Sigmoid colon (tissue), 6 donors: ENCODE measurements at regions not wholly inside any gene's neighbourhood (a gene's known extent, or its start where the extent isn't known, plus 50 kb on each side); places are given as distances from the start of the nearest gene placed in this dataset.
"Not testable (repeated sequence)": the region's sequence is repeated elsewhere in the genome, so short reads cannot be mapped to it uniquely, and the experiment has no call there.

Experiments used
- DNase-seq: peaks from one replicate; pipeline ENCODE4 v3.0.0-alpha.2; 2019
- H3K27ac ChIP-seq, 4 donors: fragments of 200-600 bp; sonication (generic); one replicate each; pipeline ENCODE4 v1.5.1; 2016 to 2019; ENCODE audit warnings: mild to moderate bottlenecking in 1 of 4
- H3K27me3 ChIP-seq, 3 donors: fragments of 200-600 bp; sonication (generic); one replicate each; pipeline ENCODE4 v1.5.1; 2019; ENCODE audit warnings: mild to moderate bottlenecking in 1 of 3
- H3K36me3 ChIP-seq, 4 donors: fragments of 200-600 bp; sonication (generic); one replicate each; pipeline ENCODE4 v1.5.1; 2016 to 2019
- H3K4me1 ChIP-seq, 4 donors: fragments of 200-600 bp; sonication (generic); one replicate each; pipeline ENCODE4 v1.5.1; 2017 to 2019
- H3K4me3 ChIP-seq, 4 donors: fragments of 200-600 bp; sonication (generic); one replicate each; pipeline ENCODE4 v1.5.1; 2017 to 2019; ENCODE audit warnings: mild to moderate bottlenecking in 2 of 4, moderate library complexity in 1 of 4
- H3K9me3 ChIP-seq, 4 donors: fragments of 200-600 bp in 3 of 4; sonication (generic) in 3 of 4; one replicate each; pipeline versions ENCODE4 v1.5.1 to v1.6.1; 2013 to 2019
- EP300 ChIP-seq, 4 donors: sonication (generic); formaldehyde crosslinking; IDR thresholded peaks; one replicate each; pipeline ENCODE4 v1.6.1; 2017; ENCODE audit warnings: antibody characterized with exemption in 4 of 4
- POLR2A ChIP-seq, 2 donors: fragments of 450-650 bp; IDR thresholded peaks; one replicate each; pipeline ENCODE4 v1.6.1; 2016; ENCODE audit warnings: antibody characterized with exemption in 2 of 2, mild to moderate bottlenecking in 2 of 2, moderate library complexity in 2 of 2
- POLR2AphosphoS5 ChIP-seq, 4 donors: sonication (generic); formaldehyde crosslinking; IDR thresholded peaks; one replicate each; pipeline ENCODE4 v1.6.1; 2017; ENCODE audit warnings: antibody characterized with exemption in 4 of 4
- WGBS, 2 donors: extraction: QIAGEN DNeasy Blood & Tissue Kit; methylation state at CpG; one replicate each; pipeline ENCODE4 v1.1.7; 2013; 5-methylcytosine and 5-hydroxymethylcytosine counted together
- intact Hi-C: fragments of 100-400 bp; cut with DNase I; formaldehyde crosslinking; loops from one replicate; pipeline ENCODE4 v1.15.1; 2023
- TF ChIP-seq, protein P1 (sequence below), 4 experiments: fragments of 450-650 bp in 3 of 4; fragments of 200-600 bp in 1 of 4; IDR thresholded peaks; one replicate each; pipeline ENCODE4 v1.5.1; 2016 to 2019; ENCODE audit warnings: antibody characterized with exemption in 4 of 4, mild to moderate bottlenecking in 3 of 4, moderate library complexity in 2 of 4
- donor health status: healthy with polysubstance abuse.
- donor health status: healthy.

DNA sequence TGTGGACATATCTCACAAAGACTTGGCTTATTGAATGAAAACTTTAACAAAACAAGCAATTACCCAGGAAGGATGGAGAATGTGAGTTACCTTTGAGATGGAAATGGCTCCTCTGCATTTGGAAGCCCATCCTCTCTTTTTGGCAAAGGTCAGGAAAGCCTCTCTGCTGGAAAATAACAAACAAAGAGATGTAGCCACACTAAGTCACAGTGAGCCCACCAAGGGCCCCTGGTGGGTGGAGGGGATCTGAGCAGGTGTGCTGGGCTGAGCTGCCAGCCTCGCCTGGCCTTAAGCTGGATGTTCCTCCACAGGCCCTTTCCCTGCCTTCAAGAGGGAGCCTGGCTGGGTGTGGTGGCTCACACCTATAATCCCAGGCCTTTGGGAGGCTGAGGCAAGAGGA, 269.2 kb downstream of the HNRNPD start:
- no peak overlapping the region for H3K4me3 ChIP-seq
- WGBS, 2 donors: 62 to 71% methylated on average over 1 of the region's 1 CpG
- no peak overlapping the region for H3K27ac ChIP-seq
- intact Hi-C loops: no loop called here
- TF ChIP-seq POLR2A (IDR thresholded peaks at IDR 0.05) (no peak), EP300 (IDR thresholded peaks at IDR 0.05) (no peak), POLR2AphosphoS5 (IDR thresholded peaks at IDR 0.05) (no peak)
- TF ChIP-seq, protein P1, sequence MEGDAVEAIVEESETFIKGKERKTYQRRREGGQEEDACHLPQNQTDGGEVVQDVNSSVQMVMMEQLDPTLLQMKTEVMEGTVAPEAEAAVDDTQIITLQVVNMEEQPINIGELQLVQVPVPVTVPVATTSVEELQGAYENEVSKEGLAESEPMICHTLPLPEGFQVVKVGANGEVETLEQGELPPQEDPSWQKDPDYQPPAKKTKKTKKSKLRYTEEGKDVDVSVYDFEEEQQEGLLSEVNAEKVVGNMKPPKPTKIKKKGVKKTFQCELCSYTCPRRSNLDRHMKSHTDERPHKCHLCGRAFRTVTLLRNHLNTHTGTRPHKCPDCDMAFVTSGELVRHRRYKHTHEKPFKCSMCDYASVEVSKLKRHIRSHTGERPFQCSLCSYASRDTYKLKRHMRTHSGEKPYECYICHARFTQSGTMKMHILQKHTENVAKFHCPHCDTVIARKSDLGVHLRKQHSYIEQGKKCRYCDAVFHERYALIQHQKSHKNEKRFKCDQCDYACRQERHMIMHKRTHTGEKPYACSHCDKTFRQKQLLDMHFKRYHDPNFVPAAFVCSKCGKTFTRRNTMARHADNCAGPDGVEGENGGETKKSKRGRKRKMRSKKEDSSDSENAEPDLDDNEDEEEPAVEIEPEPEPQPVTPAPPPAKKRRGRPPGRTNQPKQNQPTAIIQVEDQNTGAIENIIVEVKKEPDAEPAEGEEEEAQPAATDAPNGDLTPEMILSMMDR (IDR thresholded peaks at IDR 0.05): no peak
- H3K4me1 ChIP-seq: peaks cover 3 to 11% (median 5%) of the 10 kb centered on the region in 4 donors
- H3K27me3 ChIP-seq: no peaks in the 10 kb centered on the region
- H3K9me3 ChIP-seq: no peaks in the 10 kb centered on the region
- no peak for DNase-seq
- no peaks in the 10 kb centered on the region for H3K36me3 ChIP-seq

DNA sequence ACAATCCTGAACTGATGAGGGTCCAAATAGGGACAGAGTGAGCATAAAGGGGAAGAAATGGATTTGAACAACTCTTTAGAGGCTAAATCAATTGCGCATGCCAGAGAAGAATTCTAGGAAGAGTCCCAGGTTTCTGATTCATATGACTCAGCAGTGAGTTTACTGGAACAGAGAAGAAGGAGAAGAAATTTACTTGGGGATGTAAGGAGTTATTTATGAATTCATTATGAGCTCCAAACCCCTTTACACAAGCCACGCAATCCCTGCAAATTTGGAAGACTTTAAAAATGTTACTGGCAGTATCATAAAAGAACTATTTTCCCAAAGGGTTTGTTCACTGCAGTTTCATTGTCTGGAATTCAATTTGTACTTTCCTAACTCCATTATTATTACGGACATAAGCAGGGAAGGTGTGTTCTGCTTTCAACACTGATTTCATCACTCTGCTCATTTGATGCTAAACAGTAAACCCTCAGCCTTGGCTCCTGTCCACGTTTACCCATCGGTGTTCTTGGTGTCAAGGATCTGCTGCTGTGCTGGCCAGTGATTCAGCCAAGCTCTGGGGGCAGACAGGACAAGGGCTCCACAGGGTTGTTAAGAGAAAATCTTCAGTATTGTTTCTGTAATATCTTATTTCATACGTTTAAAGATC, 273.7 kb downstream of the HNRNPD start:
- H3K36me3 ChIP-seq: no peaks in the 10 kb centered on the region
- no peaks in the 10 kb centered on the region for H3K27me3 ChIP-seq
- TF ChIP-seq EP300 (IDR thresholded peaks at IDR 0.05) (peak in 1 of 4 donors; percentile 58), POLR2AphosphoS5 (IDR thresholded peaks at IDR 0.05) (peak; percentile 48 to 88 (median 56))
- TF ChIP-seq, protein P1 (IDR thresholded peaks at IDR 0.05): no peak
- intact Hi-C loops: no loop called here
- 62 to 71% methylated on average over 6 of the region's 6 CpGs for WGBS, 2 donors
- H3K9me3 ChIP-seq: no peaks in the 10 kb centered on the region
- H3K4me1 ChIP-seq: peaks cover 3 to 15% (median 8%) of the 10 kb centered on the region in 4 donors
- H3K27ac ChIP-seq: peak overlapping the region in 2 of 4 donors; percentile 45 to 65
- no peak overlapping the region for H3K4me3 ChIP-seq
- peak; percentile 83 for DNase-seq

DNA sequence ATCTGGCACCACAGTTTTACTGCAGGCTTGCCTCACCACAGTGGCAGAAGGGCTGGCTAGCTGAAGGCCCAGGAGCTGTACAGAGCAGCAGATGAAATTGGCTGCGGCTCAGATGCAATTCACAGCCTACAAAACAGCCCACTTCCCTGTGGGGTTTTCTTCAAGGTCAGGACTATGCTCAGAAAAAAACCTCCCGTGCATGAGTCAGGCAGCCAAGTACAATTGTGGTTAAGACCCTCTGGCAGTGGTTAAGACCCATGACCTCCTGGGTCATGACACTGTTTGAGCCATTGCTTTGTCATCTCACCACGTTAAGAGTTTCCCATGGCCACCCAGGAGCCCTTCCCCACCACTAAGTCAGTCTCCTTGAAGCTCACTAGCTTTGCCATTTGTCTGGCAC, 276.3 kb downstream of the HNRNPD start:
- WGBS, 2 donors: 40 to 49% methylated on average over 3 of the region's 3 CpGs
- no peaks in the 10 kb centered on the region for H3K9me3 ChIP-seq
- no peak for DNase-seq
- H3K27ac ChIP-seq: no peak overlapping the region
- TF ChIP-seq EP300 (IDR thresholded peaks at IDR 0.05): no peak
- TF ChIP-seq POLR2A (IDR thresholded peaks at IDR 0.05): no peak
- TF ChIP-seq POLR2AphosphoS5 (IDR thresholded peaks at IDR 0.05): no peak
- H3K36me3 ChIP-seq: no peaks in the 10 kb centered on the region
- no peaks in the 10 kb centered on the region for H3K27me3 ChIP-seq
- no peak overlapping the region for H3K4me3 ChIP-seq
- peaks cover 3 to 15% (median 8%) of the 10 kb centered on the region in 4 donors for H3K4me1 ChIP-seq
- intact Hi-C loops: no loop called here

DNA sequence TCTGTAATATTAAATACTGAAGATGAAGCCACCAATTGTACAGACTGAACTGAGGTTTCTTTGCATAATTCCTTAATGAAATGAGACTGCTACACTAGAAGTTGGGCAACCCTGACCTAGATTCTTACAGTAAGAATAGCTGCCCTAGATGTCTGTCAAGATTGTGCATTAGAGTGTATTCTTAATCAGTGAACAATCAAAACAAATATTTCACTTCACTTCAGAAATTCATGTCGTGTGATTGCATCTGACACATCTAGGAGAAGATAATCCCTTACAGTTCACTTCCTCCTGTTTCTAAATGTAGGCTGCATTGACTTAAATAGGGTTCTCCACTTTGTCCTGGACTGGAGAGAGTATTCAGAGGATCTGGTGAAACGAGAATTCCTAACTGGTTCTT, 283.1 kb downstream of the HNRNPD start:
- WGBS, 2 donors: 32 to 65% methylated on average over 2 of the region's 2 CpGs
- DNase-seq: no peak
- H3K4me1 ChIP-seq: no peaks in the 10 kb centered on the region
- H3K9me3 ChIP-seq: no peaks in the 10 kb centered on the region
- intact Hi-C loops: no loop called here
- TF ChIP-seq, protein P1 (IDR thresholded peaks at IDR 0.05): no peak
- TF ChIP-seq POLR2A (IDR thresholded peaks at IDR 0.05) (no peak), EP300 (IDR thresholded peaks at IDR 0.05) (no peak), POLR2AphosphoS5 (IDR thresholded peaks at IDR 0.05) (no peak)
- H3K27ac ChIP-seq: no peak overlapping the region
- H3K36me3 ChIP-seq: no peaks in the 10 kb centered on the region
- no peaks in the 10 kb centered on the region for H3K27me3 ChIP-seq
- no peak overlapping the region for H3K4me3 ChIP-seq

DNA sequence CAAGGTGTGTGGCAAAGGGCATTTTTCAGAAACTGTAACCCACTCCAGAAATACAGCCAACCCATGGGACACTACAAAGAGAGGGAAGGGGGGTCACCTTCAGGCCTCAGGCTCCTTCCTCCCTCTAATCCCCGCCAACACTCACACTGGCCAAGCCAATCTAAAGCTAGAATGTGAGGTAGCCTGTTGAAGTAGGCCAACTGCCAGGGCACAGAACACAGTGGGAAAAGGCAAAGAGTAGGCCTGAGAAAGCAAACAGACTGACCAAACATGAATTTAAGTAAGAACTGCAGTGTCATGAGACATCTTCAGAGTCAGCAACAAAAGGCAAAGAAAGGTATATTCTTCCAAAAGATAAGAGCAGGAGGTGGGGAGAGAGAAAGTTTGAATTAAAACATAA, 289.0 kb downstream of the HNRNPD start:
- Histone ChIP-seq H3K9me3 (no peaks in the 10 kb centered on the region), H3K27me3 (no peaks in the 10 kb centered on the region), H3K4me3 (no peak overlapping the region), H3K4me1 (no peaks in the 10 kb centered on the region), H3K36me3 (no peaks in the 10 kb centered on the region), H3K27ac (no peak overlapping the region)
- TF ChIP-seq EP300 (IDR thresholded peaks at IDR 0.05) (no peak), POLR2A (IDR thresholded peaks at IDR 0.05) (no peak), POLR2AphosphoS5 (IDR thresholded peaks at IDR 0.05) (no peak)
- TF ChIP-seq, protein P1 (IDR thresholded peaks at IDR 0.05): no peak
- no peak for DNase-seq
- intact Hi-C loops: no loop called here
- 92 to 93% methylated on average over 1 of the region's 1 CpG for WGBS, 2 donors

DNA sequence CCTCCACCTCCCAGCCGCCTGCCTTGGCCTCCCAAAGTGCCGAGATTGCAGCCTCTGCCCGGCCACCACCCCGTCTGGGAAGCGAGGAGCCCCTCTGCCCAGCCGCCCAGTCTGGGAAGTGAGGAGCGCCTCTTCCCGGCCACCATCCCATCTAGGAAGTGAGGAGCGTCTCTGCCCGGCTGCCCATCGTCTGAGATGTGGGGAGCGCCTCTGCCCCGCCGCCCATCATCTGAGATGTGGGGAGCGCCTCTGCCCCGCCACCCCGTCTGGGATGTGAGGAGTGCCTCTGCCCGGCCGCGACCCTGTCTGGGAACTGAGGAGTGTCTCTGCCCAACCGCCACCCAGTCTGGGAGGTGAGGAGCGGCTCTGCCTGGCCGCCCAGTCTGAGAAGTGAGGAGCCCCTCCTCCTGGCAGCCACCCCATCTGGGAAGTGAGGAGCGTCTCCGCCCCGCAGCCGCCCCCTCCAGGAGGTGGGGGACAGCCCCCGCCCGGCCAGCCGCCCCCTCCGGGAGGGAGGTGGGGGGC, 296.3 kb downstream of the HNRNPD start:
- H3K4me3 ChIP-seq, DNase-seq, H3K4me1 ChIP-seq, H3K27me3 ChIP-seq, H3K27ac ChIP-seq, H3K9me3 ChIP-seq, intact Hi-C loops, H3K36me3 ChIP-seq: not testable (repeated sequence)
- 89% methylated on average over 28 to 29 of the region's 31 CpGs for WGBS, 2 donors
